ENCODE measurements at regions not wholly inside any gene's neighbourhood (a gene's known extent, or its start where the extent isn't known, plus 50 kb on each side); places are given as distances from the start of the nearest gene placed in this dataset.

DNA sequence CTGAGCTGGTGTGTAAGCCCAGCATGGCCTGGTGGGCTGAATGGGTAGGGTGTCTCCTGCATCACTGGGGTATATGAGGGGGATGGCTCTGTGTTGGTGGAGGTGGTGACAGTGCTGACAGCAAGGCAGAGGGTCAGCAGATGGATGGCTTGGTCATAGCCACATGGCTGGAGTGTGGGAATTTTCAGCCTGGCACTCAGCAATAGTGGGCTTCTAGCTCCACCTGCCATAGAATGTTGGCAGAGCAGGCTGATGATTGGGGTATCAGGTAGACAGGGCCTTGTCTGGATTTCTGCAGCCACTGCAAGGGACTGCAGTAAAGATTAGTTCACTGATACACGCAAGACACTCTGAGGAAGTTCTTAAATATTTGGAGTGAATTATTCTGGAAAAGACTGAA, 137.5 kb upstream of the BACH2 start:
- no peak for DNase-seq

DNA sequence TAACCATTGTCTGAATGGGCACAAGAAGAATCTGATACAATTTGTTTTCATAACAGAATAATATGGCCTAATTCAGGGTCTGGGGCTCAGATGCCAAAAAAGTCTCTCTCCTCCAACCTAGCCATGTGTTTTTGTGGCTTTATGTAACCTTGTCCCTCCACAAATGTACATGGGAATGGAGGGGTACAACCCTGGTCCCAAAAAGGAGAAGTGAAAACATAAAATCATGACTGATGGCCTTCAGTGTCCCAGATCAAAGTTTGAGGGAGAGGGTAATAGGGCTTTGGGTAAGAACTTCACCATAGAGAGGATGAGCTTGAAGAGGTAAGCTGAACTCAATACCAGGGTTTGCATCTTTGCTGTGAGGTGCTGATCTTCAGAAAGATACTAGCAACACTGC, 136.3 kb upstream of the BACH2 start:
- no peak for DNase-seq

DNA sequence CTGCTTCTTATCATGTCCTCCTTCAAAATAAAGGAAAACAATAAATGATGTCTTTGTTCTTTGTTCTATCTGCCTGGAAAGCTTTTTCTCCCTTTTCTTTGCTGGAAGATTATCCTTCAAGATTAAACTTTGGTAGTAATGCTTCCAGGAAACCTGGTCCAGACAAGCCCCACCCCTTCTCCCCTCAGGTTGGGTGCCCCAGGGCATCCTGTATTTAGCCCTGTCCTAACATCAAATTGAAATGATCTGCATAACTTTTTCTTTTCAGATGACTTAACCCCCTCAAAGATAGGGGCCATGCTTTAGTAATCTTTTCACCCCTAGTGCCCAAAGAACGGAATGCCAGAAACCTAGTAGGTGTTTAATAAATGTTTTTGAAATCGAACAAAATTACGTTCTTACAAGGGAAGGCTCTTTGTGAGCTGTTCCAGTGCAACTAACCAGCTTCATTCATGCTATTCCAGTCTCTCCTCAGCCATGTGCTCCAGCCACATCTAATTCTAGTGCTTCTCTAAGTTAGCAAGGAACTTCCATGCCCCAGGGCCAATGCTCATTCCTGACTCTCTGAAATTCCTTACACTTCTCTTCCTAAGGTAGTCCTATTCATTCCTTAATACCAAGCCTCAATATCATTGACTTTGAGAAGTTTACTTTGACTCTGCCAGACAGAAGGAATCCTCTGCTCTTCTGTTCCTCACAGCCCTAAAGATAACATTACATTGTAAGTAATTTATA, 135.6 kb upstream of the BACH2 start:
- DNase-seq, result no peak

DNA sequence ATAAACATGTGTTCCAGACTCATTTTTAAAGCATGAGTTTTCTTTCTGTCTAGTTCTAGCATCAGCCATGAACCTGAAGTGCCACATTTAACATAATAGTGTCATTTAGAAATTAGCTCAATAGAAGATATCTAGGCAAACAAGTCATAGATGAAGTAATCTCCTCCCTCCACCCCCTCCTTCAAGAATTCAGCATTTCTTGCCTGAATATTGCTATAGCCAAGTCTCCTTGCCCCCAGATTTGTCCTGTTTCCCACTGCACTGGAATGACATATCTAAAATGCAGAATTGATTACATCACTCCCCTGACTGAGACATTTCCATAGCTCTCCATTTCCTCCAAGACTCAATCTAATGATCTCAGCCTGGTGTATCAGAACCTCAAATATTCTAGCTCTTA, 134.9 kb upstream of the BACH2 start:
- no peak for DNase-seq

DNA sequence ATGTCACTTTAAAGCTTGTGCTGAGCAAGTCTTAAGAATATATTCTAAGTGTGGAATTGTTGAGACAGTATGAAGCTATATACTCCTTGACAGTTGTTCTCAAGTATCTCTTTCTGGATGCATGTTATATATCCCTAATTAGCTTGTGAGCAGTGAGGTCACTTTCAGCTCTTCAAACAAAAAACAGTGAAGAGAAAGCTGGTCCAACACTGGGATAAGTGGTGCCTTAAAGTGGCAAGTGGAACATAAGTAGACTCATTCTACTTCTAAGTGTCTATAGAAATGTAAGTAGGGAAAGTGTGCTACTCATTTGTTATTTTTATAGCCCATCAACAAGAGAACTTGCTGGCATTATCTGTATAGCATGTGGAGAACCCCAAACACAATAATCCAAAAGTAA, 133.1 kb upstream of the BACH2 start:
- DNase-seq, result no peak

DNA sequence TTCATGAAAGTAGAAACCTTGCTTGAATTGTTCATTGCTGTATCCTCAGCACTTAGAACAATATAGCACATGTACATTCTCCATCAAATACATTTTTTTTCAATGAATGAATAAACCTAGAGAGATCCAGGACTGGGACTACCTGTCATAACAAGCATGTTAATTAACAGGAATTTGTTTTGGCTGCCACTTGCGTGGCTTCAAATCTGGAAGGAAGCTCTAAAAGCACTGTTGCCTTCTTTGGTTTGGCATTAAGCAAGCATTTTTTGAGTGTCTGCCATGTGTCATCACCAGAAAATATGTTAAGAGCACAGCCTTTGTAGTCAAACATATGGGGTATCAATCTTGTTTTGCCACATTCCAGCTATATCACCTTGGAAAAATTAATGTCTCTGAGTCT, 131.9 kb upstream of the BACH2 start:
- DNase-seq, result no peak

DNA sequence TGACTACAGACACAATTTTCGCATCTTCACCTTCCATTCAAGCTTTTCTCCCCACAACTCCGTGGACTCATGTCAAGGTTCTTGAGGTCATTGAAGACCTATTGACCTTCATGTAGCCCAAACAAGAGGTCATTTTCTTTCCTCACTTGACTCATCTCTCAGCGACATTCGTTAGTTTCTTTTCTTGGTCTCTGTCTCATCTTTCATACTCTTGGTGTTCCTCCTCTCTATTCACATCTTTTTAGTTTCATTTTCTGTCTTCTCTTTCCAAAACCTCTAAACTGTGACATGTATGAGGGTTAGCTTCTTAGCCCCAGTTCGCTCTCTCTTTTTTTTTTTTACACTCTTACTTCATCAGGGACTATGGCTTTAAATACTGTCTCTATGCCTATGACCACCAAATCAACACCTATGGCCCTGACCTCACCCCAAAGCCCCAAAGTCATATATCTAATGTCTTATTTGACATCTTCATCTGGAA, 128.6 kb upstream of the BACH2 start:
- DNase-seq, result no peak

DNA sequence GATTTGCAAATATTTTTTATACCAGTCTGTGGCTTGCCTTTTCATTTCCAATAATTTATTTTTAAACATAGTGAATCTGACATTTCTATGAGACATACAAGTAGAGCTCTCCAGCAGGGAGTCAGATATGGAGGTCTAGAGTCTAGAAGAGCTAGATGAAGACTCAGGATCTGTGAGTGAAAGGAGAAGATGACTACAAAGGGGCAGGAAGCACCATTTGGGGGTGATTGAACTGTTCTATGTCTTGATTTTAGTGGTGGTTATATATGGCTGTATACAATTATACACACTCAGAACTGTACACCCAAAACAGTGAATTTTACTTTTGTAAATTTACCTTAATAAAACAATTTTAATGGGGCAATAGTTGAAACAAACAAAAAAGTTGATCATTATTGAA, 127.9 kb upstream of the BACH2 start:
- DNase-seq, result no peak

DNA sequence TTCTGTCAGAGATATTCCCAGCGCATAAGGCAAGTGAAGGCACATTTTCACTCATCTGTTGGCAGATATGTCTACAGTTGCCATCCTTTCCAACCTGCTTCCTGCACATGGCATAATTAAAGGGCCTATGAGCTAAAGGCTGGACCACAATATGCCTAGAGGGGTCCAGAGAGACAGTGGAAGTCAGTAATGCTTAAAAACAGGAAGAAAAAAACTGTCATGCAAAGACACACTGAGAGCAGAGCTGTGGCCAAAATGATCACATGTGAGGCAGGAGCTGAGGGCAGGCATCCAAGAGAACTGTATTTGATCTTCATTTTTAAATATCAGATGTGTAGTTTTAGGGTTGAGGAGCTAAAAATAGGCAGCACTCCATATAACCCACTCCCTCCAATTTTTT, 125.0 kb upstream of the BACH2 start:
- DNase-seq, result no peak

DNA sequence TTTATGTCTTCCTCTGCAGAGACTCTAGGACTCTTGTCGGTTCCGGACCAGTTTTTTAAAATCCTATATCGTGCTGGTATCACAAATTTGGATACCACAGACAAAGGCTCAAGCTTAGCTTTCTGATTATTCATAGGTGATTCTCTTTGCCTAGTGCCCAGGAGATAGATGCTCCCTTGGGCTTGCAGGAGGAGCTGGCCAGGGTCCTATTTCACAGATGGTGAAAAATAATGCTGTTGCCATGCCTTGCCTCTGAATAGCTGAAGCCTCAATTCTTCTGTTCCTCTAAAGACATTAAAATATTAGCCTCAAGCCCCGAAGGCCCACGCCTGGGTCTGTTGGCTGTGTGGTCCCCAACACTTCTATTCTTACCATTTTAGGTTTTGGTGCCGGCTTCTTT, 123.9 kb upstream of the BACH2 start:
- no peak for DNase-seq

DNA sequence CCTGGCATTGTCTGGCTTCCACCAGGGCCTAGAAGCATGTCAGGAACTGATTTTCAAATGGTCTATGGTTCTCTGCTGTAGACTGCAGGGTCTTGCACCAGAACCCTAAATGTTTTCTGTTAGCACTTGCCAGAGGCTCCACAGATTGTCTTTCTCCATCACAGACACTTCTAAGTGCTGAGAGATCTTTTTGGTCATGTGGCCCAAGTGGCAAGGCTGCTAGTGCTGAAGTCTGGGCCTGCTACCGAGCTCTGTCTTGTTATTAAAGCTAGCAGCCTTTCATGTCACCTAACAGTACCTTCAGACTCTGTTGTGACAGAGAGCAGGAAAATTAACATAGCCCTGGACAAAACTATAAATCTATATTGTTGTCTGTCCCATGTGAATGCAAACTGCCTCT, 120.7 kb upstream of the BACH2 start:
- no peak for DNase-seq

DNA sequence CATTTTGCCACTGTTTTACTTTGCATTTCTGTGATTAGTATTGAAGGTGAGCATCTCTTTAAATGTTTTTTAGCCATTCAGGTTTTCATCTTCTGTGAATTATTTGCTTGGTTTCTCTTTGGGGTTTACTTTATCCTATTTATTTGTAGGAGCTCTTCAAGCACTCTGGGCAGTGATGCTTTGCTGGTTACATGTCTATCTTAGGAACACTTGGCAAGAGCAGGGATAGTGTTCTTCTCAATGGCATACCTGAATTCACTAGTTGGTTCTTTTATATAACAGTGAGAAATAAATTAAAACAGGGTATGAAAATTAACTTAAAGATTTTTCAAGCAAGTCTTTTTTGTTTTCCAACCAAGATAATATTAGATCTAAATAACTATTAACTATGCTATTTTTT, 119.7 kb upstream of the BACH2 start:
- no peak for DNase-seq

DNA sequence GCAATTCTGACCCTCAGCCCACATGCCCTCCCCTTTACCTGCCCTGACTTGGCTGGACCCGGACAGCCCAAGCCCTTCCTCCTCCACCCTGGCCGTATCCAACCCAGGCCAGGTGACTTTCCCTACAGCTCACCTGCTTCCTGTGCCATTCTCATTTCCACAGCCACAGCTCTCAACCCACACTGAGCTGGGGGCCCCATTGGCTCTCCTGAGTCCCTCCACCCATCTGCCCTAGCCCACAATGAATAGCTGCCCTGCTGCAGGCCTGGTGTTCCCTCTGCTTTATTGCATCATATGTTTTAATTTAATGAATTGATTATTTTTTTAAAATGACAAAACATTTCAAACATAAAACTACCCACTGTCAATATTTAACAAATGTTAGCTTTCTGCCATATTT, 118.5 kb upstream of the BACH2 start:
- no peak for DNase-seq

DNA sequence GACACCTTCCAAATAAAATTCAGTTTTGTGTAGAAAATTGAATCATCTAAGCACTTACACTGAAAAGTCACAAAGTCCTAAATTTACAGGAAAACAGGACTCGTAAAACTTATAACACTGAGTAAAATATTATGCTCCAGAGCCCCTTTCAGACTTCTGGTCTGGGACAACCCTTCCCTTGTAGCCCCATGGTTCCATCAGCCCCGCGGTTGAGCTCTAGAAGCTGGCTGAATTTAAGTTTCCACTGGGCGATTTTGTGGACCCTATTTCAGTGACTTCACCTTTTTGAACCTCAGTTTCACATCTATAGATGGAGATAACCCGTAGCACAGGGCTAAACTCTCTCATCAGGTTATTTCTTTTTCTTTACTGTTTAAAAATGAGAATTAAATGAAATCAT, 117.7 kb upstream of the BACH2 start:
- no peak for DNase-seq

DNA sequence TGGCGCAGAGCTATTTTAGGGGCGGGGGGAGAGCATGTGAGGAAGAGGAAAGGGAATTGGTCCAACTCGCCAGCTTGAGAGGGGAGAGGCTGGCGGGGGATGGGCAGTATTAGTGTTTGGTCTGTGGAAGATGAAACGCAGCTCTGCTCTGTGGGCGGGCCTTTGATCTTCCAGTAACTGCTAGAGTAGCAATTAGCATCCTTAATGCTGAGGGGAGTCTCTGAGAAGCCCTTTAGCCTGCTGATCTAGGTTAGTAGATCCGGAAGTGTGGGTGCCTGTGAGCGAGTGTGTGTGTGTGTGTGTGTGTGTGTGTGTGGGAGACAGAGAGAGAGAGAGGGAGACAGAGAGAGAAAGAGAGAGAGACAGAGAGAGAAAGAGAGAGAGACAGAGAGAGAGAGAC, 117.2 kb upstream of the BACH2 start:
- DNase-seq, result no peak

DNA sequence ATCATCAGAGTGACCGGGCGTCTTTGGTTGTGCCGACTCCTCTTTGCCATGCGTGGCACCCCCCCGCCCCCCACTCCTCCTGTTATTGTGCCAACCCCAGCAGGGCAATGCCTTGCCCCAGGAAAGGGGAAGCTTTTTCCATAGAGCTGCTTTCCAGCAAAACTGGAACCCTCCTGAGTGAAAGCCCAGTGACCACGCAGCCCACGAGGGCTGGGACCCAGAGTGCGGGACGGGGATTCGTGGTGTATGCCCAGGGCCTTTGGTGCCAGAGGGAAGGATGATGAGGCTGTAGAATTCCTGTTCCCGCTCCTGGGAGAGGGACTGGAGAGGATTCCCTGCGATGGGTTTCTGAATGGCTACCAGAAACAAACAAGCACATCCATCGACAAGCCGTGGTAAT, 116.8 kb upstream of the BACH2 start:
- no peak for DNase-seq

DNA sequence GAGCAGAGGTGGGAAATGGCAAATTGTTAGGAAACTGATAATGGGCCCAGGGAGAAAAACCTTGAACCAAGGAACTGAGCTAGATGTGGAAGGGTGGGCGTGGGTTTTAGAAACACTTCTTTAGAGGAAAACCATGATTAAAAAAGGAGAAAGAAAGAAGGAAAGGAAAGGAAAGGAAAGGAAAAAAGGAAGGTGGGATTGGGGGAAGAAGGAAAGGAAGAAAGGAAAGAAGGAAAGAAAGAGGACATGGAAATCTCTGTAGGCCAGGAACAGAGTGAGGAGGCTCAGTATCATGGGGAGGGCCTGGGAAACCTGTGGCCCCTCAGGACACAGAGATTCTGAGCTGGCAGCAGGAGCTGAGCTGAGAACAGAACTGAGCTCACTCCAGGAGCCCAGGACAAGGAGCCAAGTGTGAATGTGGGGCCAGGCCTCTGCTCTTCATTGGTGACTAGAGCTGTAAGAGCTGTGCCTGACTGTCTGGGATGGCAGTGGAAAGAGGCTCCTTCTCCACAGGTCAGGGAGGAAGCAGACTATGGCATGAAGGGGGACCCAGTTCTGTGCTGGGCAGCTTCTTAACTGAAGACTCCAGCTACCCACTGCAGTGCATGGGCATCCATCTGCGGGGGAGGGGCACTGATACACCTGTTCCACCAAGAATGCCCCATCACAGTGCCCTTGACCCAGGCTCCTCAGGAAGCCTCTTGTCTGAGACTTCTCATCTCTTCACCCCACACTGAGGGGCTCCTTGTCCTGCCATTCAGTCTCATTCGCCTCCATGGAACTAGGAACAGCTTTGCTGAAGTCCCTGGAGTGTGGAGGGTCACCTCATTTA, 116.1 kb upstream of the BACH2 start:
- no peak for DNase-seq

DNA sequence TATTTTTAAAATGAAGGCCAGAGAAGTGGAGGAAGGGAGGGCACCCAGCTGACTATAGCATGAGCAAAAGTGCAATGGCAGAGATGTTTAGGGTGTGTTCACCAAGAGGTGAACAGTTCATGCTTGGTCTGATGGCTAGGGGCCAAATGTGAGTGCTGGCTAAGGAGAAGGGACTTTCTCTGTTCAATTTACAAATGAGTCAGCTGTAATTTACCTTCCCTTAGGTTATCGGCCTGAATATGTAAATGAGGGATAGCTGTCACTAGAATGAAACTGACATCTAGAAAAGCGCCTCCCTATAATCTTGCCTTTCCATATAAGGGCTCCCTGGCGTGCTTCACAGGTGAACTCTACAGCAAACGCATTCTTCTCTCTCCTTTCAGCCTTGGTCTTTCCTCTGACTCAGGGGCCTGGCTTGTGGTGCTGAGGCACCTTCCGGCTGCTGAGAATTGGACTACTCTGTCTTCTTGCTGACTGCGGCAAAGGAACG, 114.7 kb upstream of the BACH2 start:
- DNase-seq, result no peak

DNA sequence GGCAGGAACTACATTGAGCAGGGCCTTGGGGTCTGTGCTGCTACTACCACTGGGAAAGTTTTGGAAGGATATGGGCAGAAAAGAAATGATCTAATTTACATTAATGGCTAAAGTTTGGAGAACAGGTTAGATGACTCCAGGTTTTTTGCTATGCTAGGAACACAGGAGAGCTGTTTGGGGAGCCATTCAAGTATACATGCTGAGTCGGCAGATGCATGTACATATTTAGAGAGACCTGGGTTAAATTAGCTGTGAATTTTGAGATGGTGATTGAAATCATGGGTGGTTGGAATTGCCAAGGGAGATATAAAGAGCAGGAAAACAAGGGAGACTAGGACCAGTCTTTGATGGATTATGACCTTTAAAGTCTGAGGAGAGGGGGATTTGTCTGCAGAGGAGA, 113.1 kb upstream of the BACH2 start:
- DNase-seq, result no peak

DNA sequence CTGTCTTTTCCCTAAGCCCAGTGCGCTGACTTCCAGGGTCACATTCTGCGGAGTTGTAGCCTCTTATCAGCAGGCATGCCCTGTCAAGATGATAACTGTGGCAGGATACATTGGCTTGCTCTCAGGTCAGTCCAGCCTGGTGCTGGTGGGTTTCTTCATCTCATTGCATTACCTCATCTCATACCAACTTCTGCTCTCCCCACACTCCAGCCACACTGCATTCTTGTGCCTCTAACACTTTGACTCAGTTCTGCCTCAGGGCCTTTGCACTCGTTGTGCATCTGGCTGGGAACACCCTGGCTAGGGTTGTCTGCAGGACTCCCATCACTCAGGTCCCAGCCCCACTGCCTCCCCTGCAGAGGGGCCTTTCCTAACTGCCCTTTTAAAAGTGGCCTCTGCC, 110.3 kb upstream of the BACH2 start:
- DNase-seq, result no peak

DNA sequence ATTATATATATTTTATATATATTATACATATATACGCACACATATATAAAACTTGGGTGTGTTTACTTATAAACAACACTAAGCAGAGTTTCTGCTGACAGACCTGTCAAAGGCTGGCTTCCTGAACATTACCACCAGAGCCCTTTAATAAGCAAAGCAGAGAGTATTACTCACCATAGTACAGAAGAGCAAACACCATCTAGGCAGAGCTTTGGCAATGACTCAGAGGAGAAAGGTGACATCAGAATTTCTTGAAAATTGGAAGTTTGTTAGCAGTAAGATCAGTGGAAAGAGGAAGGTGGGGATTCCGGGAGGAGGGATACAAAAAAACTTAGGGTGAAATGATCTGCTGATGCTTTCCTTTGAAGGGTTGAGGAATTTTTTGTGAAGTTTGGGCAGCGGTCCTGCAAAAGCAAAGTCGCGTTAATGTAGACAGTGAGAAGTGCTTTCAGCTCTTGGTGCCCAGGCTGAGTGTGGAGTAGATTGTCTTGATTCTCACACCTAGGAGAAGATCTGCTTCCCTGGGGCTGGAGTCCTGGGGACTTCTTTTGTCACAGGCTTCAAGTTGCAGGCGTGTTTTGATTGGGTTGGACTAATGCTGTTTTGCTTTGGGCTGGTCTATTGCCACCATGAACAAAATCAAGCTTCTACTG, 109.6 kb upstream of the BACH2 start:
- no peak for DNase-seq

DNA sequence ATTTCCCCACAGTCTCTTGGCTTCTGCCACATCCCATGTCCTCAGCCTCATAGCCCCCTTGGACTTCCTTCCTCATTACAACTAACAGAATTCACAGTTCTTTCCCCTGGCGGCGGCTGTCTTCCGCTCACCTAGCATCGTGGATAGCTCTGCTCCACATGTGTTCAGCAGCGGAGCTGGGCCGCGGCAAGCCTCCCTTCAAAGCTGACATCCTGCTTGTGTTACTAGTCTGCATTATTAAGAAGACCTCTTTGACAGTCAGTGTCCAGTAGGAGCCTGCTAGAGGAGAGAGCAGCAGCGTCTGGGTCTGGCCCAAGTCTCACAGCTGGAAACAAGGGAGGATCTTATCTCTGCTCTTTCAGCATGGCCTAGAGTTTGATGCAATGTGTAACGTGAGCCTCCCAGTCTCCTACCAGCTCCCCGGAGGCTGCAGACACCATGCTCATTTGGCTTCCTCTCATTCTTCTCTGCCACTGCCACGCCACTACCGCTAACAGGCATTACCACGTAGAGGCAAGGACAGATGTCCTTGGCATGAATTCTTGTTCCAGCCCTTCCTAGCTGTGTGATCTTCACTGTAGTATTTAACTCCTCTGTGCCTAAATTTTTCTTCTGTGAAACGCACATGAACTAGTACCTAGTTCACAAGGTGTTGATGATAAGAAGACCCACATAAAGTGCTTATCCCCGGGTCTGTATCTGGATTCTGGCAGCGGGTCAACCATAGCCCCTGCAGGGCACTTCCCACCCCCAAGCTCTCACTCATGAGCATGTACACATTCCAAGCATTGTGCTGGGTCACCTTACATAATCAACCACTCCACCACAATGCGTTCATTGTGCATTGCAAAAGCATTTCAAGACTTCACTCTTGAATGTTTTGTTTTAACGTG, 107.1 kb upstream of the BACH2 start:
- DNase-seq, result no peak

DNA sequence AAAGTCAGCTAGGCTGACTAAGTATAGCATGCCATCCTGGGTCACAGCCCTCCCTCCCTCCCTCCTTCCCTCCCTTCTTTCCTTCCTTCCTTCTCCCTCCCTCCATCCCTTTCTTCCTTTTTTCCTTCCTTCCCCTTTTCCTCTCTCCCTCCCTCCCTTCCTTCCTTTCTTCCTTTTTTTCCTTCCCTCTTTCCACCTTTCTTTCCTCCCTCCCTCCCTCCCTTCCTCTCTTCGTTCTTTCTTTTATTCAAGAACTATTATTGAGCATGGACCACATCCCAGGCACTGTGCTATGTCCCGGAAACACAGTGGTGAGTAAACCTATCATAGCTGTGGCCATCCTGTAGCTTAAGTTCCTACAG, 106.2 kb upstream of the BACH2 start:
- DNase-seq, result no peak

All from SIG-M5 (cell line).